HG03135 (cell line): ENCODE measurements at regions not wholly inside any gene's neighbourhood (a gene's known extent, or its start where the extent isn't known, plus 50 kb on each side); places are given as distances from the start of the nearest gene placed in this dataset.
"Not testable (repeated sequence)": the region's sequence is repeated elsewhere in the genome, so short reads cannot be mapped to it uniquely, and the experiment has no call there.

ENCODE experiments used
- ATAC-seq: cut with Tn5 transposase; IDR thresholded peaks from one replicate; pipeline ENCODE4 v1.9.1; 2021; ENCODE audit warnings: mild to moderate bottlenecking, moderate library complexity; ENCODE audit not compliant: unreplicated experiment

- ATAC-seq: no peak
These were observed 58.8 kb downstream of the UQCRFS1 start for GRCh38 chr19:29154163-29154562.

- no peak for ATAC-seq
These were observed 67.2 kb downstream of the UQCRFS1 start for GRCh38 chr19:29145756-29146155.

GRCh38 chr19:29143183-29143582 is 69.8 kb downstream of the UQCRFS1 start:
- no peak for ATAC-seq

GRCh38 chr19:29139227-29139626 is 73.7 kb downstream of the UQCRFS1 start:
- ATAC-seq: no peak

GRCh38 chr19:29138206-29138605 is 74.7 kb downstream of the UQCRFS1 start:
- ATAC-seq: not testable (repeated sequence)

GRCh38 chr19:29131456-29131855 is 81.5 kb downstream of the UQCRFS1 start:
- no peak for ATAC-seq

GRCh38 chr19:29129148-29129547 is 83.8 kb downstream of the UQCRFS1 start:
- no peak for ATAC-seq

GRCh38 chr19:29128203-29128602 is 84.7 kb downstream of the UQCRFS1 start:
- ATAC-seq: no peak

- ATAC-seq: no peak
These were observed 90.8 kb downstream of the UQCRFS1 start for GRCh38 chr19:29122185-29122584.

GRCh38 chr19:29121684-29122083 is 91.3 kb downstream of the UQCRFS1 start:
- no peak for ATAC-seq

GRCh38 chr19:29120466-29120865 is 92.5 kb downstream of the UQCRFS1 start:
- no peak for ATAC-seq

GRCh38 chr19:29119590-29119989 is 93.4 kb downstream of the UQCRFS1 start:
- ATAC-seq: no peak

GRCh38 chr19:29118389-29118788 is 94.6 kb downstream of the UQCRFS1 start:
- ATAC-seq: no peak

- no peak for ATAC-seq
These were observed 95.0 kb downstream of the UQCRFS1 start for GRCh38 chr19:29117926-29118325.

GRCh38 chr19:29115181-29115580 is 97.8 kb downstream of the UQCRFS1 start:
- ATAC-seq: no peak

GRCh38 chr19:29113838-29114237 is 99.1 kb downstream of the UQCRFS1 start:
- no peak for ATAC-seq

GRCh38 chr19:29111576-29111975 is 101.4 kb downstream of the UQCRFS1 start:
- ATAC-seq: no peak

GRCh38 chr19:29107831-29108230 is 105.1 kb downstream of the UQCRFS1 start:
- ATAC-seq: no peak

GRCh38 chr19:29106346-29106885 is 106.5 kb downstream of the UQCRFS1 start:
- no peak for ATAC-seq

GRCh38 chr19:29105629-29106292 is 107.2 kb downstream of the UQCRFS1 start:
- no peak for ATAC-seq

- ATAC-seq: no peak
These were observed 108.2 kb downstream of the UQCRFS1 start for GRCh38 chr19:29104605-29105241.

- no peak for ATAC-seq
These were observed 114.0 kb downstream of the UQCRFS1 start for GRCh38 chr19:29098863-29099481.
